H9 (cell line): ENCODE measurements at regions not wholly inside any gene's neighbourhood (a gene's known extent, or its start where the extent isn't known, plus 50 kb on each side); places are given as distances from the start of the nearest gene placed in this dataset.
A peak's percentile ranks its signal among the peaks of the same experiment; 100 is the strongest.

Experiments used
- DNase-seq: peaks from one replicate; pipeline ENCODE4 v3.0.0-alpha.2; 2017
- H2AFZ ChIP-seq: one replicate; pipeline ENCODE4 v1.6.1; 2013; ENCODE audit warnings: mild to moderate bottlenecking, low read length, control low read depth, moderate library complexity
- H2AK5ac ChIP-seq: 2 replicates; pipeline ENCODE4 v1.6.1; 2013; ENCODE audit warnings: low read length, control low read depth, mixed read lengths; ENCODE audit not compliant: insufficient read length
- H2BK120ac ChIP-seq: one replicate; pipeline ENCODE4 v1.6.1; 2013; ENCODE audit warnings: low read depth, mild to moderate bottlenecking, low read length, control low read depth, inconsistent platforms; ENCODE audit not compliant: poor library complexity, severe bottlenecking
- H2BK12ac ChIP-seq: 2 replicates; pipeline ENCODE4 v1.6.1; 2013; ENCODE audit warnings: low read length, control low read depth, mixed read lengths, low read depth; ENCODE audit not compliant: insufficient read length
- H2BK15ac ChIP-seq: 2 replicates; pipeline ENCODE4 v1.6.1; 2013; ENCODE audit warnings: low read depth, low read length, control low read depth
- H2BK20ac ChIP-seq: one replicate; pipeline ENCODE4 v1.6.1; 2013; ENCODE audit warnings: low read depth, mild to moderate bottlenecking, low read length, control low read depth, inconsistent platforms; ENCODE audit not compliant: poor library complexity, severe bottlenecking
- H2BK5ac ChIP-seq: 2 replicates; pipeline ENCODE4 v1.6.1; 2013; ENCODE audit warnings: low read length, control low read depth, mixed read lengths; ENCODE audit not compliant: insufficient read length
- H3K14ac ChIP-seq: 2 replicates; pipeline ENCODE4 v1.6.1; 2013; ENCODE audit warnings: low read length, control low read depth; ENCODE audit not compliant: insufficient read depth
- H3K18ac ChIP-seq: 2 replicates; pipeline ENCODE4 v1.6.1; 2013; ENCODE audit warnings: low read depth, mild to moderate bottlenecking, mixed read lengths, low read length, control low read depth; ENCODE audit not compliant: insufficient read length
- H3K23ac ChIP-seq: 2 replicates; pipeline ENCODE4 v1.6.1; 2013; ENCODE audit warnings: low read length, control low read depth, mixed read lengths, low read depth; ENCODE audit not compliant: insufficient read length
- H3K23me2 ChIP-seq: 2 replicates; pipeline ENCODE4 v1.6.1; 2013; ENCODE audit warnings: low read depth, mild to moderate bottlenecking, mixed read lengths, low read length, control low read depth; ENCODE audit not compliant: insufficient read length, poor library complexity, severe bottlenecking
- H3K27ac ChIP-seq: 2 replicates; pipeline ENCODE4 v1.5.1; 2013; ENCODE audit warnings: low read length, control low read depth, mixed read lengths, low read depth; ENCODE audit not compliant: insufficient read length
- H3K27me3 ChIP-seq: 2 replicates; pipeline ENCODE4 v1.6.1; 2013; ENCODE audit warnings: low read length, control low read depth, inconsistent platforms; ENCODE audit not compliant: insufficient read depth
- H3K4ac ChIP-seq: 2 replicates; pipeline ENCODE4 v1.6.1; 2013; ENCODE audit warnings: low read depth, mild to moderate bottlenecking, control low read depth, inconsistent platforms, low read length, moderate library complexity
- H3K4me1 ChIP-seq: 2 replicates; pipeline ENCODE4 v1.6.1; 2013; ENCODE audit warnings: low read length, control low read depth, inconsistent platforms; ENCODE audit not compliant: insufficient read depth
- H3K4me2 ChIP-seq: 2 replicates; pipeline ENCODE4 v1.6.1; 2013; ENCODE audit warnings: low read length, control low read depth, mixed read lengths; ENCODE audit not compliant: insufficient read length, insufficient read depth
- H3K56ac ChIP-seq: 2 replicates; pipeline ENCODE4 v1.6.1; 2013; ENCODE audit warnings: low read depth, mild to moderate bottlenecking, mixed read lengths, low read length, control low read depth; ENCODE audit not compliant: insufficient read length
- H3K79me1 ChIP-seq: 2 replicates; pipeline ENCODE4 v1.6.1; 2013; ENCODE audit warnings: low read depth, mild to moderate bottlenecking, moderate library complexity, low read length, control low read depth, inconsistent platforms; ENCODE audit not compliant: insufficient read depth, poor library complexity, severe bottlenecking
- H3K79me2 ChIP-seq: 2 replicates; pipeline ENCODE4 v1.6.1; 2013; ENCODE audit warnings: low read length, control low read depth, inconsistent platforms; ENCODE audit not compliant: insufficient read depth
- H3K9ac ChIP-seq: 2 replicates; pipeline ENCODE4 v1.6.1; 2013; ENCODE audit warnings: low read length, control low read depth, mixed read lengths; ENCODE audit not compliant: insufficient read length; ENCODE audit errors: extremely low read depth
- H3K9me3 ChIP-seq: one replicate; pipeline ENCODE4 v1.6.1; 2013; ENCODE audit warnings: low read depth, low read length, inconsistent platforms; ENCODE audit not compliant: control insufficient read depth
- H3T11ph ChIP-seq: one replicate; pipeline ENCODE4 v1.6.1; 2013; ENCODE audit warnings: mild to moderate bottlenecking, low read length, control low read depth, inconsistent platforms
- H4K20me1 ChIP-seq: one replicate; pipeline ENCODE4 v1.6.1; 2013; ENCODE audit not compliant: control insufficient read depth, insufficient read length, insufficient read depth
- H4K5ac ChIP-seq: 2 replicates; pipeline ENCODE4 v1.6.1; 2013; ENCODE audit warnings: low read depth, mild to moderate bottlenecking, mixed read lengths, low read length, control low read depth; ENCODE audit not compliant: insufficient read length
- H4K8ac ChIP-seq: replicated peaks from 2 replicates; pipeline ENCODE4 v1.6.1; 2013; ENCODE audit warnings: low read length, control low read depth, mixed read lengths, low read depth; ENCODE audit not compliant: insufficient read length
- H4K91ac ChIP-seq: 2 replicates; pipeline ENCODE4 v1.6.1; 2013; ENCODE audit warnings: low read depth, mild to moderate bottlenecking, moderate library complexity, mixed read lengths, low read length, control low read depth; ENCODE audit not compliant: insufficient read length
- H3K27ac Mint-ChIP-seq, 3 experiments: 2 replicates in 2 of 3; 3 replicates in 1 of 3; pipeline ENCODE4 v1.8.0; 2020 to 2021; ENCODE audit warnings: mixed read lengths in 3 of 3, mild to moderate bottlenecking in 1 of 3, moderate library complexity in 1 of 3
- H3K27me3 Mint-ChIP-seq: 2 replicates; pipeline ENCODE4 v1.8.0; 2021; ENCODE audit warnings: low read depth, mild to moderate bottlenecking, moderate library complexity, mixed read lengths
- H3K36me3 Mint-ChIP-seq, 3 experiments: 2 replicates in 2 of 3; 3 replicates in 1 of 3; pipeline ENCODE4 v1.8.0; 2020 to 2021; ENCODE audit warnings: low read depth in 3 of 3, mixed read lengths in 3 of 3; ENCODE audit not compliant: insufficient read depth in 1 of 3
- H3K4me1 Mint-ChIP-seq, 2 experiments: 2 replicates each; pipeline ENCODE4 v1.8.0; 2020; ENCODE audit warnings: mixed read lengths in 2 of 2
- H3K4me3 Mint-ChIP-seq, 2 experiments: 2 replicates in 1 of 2; 3 replicates in 1 of 2; pipeline ENCODE4 v1.8.0; 2020 to 2021; ENCODE audit warnings: mild to moderate bottlenecking in 2 of 2, mixed read lengths in 2 of 2, moderate library complexity in 1 of 2
- H3K9me3 Mint-ChIP-seq, 2 experiments: 2 replicates in 1 of 2; 3 replicates in 1 of 2; pipeline ENCODE4 v1.8.0; 2020; ENCODE audit warnings: mild to moderate bottlenecking in 2 of 2, mixed read lengths in 2 of 2, moderate library complexity in 1 of 2
- WGBS: extraction: QIAGEN DNeasy Blood & Tissue Kit; methylation state at CpG from one replicate; pipeline ENCODE4 v1.1.7; 2013; ENCODE audit warnings: missing lambda C conversion rate, low lambda C conversion rate, mixed read lengths; ENCODE audit not compliant: insufficient read length; ENCODE audit errors: extremely low coverage; 5-methylcytosine and 5-hydroxymethylcytosine counted together
- TF ChIP-seq, protein P1 (sequence below): fragments of 200-600 bp; sonication (generic); conservative IDR thresholded peaks from 3 replicates; pipeline ENCODE4 v1.8.0; 2021; ENCODE audit warnings: antibody characterized with exemption, mild to moderate bottlenecking

DNA sequence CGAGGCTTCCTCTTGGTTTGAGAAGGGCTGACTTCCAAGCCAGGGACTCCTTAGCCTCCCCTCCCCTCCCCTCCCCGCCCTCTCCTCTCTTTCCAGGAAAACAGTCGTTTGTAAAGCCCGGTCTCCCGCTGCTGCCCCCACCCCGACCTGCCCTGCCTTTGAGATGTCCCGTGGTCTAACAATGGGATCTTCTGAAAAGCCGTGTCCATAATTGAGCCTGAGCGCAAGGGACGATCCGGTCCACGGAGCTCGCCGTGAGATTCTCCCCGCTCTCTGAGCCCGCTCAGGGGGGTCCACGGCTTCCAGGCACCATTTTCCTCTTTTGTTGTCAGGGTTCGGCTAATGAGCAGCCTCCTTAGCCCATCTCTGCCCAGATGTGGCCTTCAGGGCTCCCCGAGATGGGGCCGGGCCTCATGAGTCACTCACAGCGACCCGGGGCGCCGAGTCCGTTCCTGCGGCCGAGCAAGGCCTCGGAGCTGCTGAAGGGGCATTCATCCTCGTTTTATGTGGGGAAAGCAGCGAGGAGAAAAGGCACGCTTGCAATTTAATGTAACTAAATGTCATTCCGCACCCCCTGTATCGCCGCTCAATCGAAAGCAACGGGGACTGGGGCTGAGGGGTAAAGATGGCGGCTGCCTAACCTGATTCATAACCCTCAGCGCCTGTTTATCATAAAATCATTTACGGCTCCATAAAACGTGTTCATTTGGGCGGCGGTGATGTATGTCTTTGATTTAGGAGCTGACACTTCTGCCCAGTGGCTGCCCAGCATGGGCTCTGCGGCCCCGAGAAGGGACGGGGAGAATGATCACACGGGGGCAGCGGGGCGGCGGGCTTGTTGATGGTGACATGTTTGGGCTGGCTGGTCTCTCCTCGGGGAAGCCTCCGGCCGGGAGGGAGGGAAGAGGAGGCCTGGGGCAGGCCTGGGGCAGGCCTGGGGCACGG, 232.6 kb upstream of the C1orf174 start:
- Histone ChIP-seq H3K4me1 (no peaks in the 10 kb centered on the region), H2BK120ac (no peak overlapping the region), H3K79me1 (no peaks in the 10 kb centered on the region), H3K4me2 (no peak overlapping the region), H2BK15ac (no peak overlapping the region), H3K9ac (no peak overlapping the region), H4K20me1 (no peaks in the 10 kb centered on the region), H4K5ac (no peak overlapping the region), H4K91ac (no peak overlapping the region), H3K9me3 (no peaks in the 10 kb centered on the region), H3K23ac (no peak overlapping the region), H2AK5ac (no peak overlapping the region), H3T11ph (no peak overlapping the region), H2BK5ac (no peak overlapping the region), H3K18ac (no peak overlapping the region), H3K23me2 (no peaks in the 10 kb centered on the region), H4K8ac (no peak overlapping the region), H2AFZ (no peak overlapping the region), H3K27ac (no peak overlapping the region), H3K79me2 (no peaks in the 10 kb centered on the region), H3K27me3 (no peaks in the 10 kb centered on the region), H3K56ac (no peak overlapping the region), H3K14ac (0 out of 2 replicates have a peak overlapping the region, but pooled peaks have one; percentile 39), H3K4ac (no peak overlapping the region), H2BK20ac (no peak overlapping the region), H2BK12ac (no peak overlapping the region)
- Mint-ChIP-seq H3K27me3 (peaks cover 15% of the 10 kb centered on the region), H3K36me3 (peaks cover 0 to 2% (median 0%) of the 10 kb centered on the region in 3 experiments; a peak in 2 of 7 replicates), H3K27ac (no peak overlapping the region), H3K4me3 (no peak overlapping the region; a peak in 1 of 5 replicates), H3K9me3 (peaks cover 4 to 8% of the 10 kb centered on the region in 2 experiments; a peak in 3 of 5 replicates), H3K4me1 (peaks cover 25 to 29% of the 10 kb centered on the region in 2 experiments)
- DNase-seq, result no peak
- TF ChIP-seq, protein P1, sequence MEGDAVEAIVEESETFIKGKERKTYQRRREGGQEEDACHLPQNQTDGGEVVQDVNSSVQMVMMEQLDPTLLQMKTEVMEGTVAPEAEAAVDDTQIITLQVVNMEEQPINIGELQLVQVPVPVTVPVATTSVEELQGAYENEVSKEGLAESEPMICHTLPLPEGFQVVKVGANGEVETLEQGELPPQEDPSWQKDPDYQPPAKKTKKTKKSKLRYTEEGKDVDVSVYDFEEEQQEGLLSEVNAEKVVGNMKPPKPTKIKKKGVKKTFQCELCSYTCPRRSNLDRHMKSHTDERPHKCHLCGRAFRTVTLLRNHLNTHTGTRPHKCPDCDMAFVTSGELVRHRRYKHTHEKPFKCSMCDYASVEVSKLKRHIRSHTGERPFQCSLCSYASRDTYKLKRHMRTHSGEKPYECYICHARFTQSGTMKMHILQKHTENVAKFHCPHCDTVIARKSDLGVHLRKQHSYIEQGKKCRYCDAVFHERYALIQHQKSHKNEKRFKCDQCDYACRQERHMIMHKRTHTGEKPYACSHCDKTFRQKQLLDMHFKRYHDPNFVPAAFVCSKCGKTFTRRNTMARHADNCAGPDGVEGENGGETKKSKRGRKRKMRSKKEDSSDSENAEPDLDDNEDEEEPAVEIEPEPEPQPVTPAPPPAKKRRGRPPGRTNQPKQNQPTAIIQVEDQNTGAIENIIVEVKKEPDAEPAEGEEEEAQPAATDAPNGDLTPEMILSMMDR, result no peak
- no CpG with 5 or more reads among the region's 53 CpGs for WGBS
